Astrocyte (in vitro differentiated cells and primary cell): ENCODE measurements at regions not wholly inside any gene's neighbourhood (a gene's known extent, or its start where the extent isn't known, plus 50 kb on each side); places are given as distances from the start of the nearest gene placed in this dataset.

Source experiments
- CTCF ChIP-seq: IDR thresholded peaks from 2 replicates; pipeline ENCODE4 v1.5.1; 2011; ENCODE audit warnings: low read depth, mild to moderate bottlenecking, inconsistent platforms, low read length, moderate library complexity; ENCODE audit not compliant: insufficient read depth
- EZH2 ChIP-seq: IDR thresholded peaks from 2 replicates; pipeline ENCODE4 v1.6.1; 2012; ENCODE audit warnings: mild to moderate bottlenecking, low read length, inconsistent platforms; ENCODE audit not compliant: insufficient read depth

- TF ChIP-seq CTCF: no peak
- no peak for TF ChIP-seq EZH2
Measured at GRCh38 chr16:58884141-58884540, 150.0 kb upstream of the GOT2 start.
